ENCODE measurements at regions not wholly inside any gene's neighbourhood (a gene's known extent, or its start where the extent isn't known, plus 50 kb on each side); places are given as distances from the start of the nearest gene placed in this dataset.

DNA sequence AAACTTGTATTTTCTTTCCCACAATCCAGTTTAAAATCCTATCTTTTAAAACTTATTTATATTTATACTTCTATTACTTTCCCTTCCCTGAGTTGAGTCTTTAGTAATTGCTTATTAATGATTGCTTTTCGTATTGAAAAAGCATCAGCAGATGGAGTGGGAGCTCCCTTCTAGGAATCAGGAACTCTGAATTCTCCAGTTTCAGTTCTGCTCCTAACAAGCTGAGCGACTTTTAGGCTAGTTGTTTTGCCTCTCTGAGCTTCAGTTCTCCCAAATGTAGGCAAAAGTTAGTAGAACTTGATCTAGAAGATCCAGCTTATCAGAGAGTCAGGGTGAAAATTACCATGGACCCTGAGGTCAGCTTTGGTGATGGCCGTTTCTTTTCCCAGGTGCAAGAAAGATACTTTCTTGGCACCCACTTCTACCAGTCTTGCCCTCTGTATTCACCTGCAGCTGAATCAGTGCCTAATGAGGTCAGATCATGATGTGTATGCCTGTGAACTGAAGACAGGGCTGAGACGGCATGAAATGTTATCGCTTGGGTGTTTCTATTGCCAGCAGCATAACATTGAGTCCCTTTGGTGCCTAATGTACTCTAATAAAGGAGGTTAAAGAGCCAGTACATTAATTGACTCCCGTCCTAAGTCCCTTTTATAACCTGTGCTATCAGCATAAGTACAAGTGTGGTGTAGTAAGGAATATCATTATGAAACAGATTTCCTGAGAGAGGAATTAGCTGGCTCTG is 194.5 kb upstream of the TBC1D5 start:
- no peak overlapping the region for H3K4me3 Mint-ChIP-seq
- no peak overlapping the region for H3K4me3 ChIP-seq
- no peak overlapping the region for H3K27ac Mint-ChIP-seq
- DNase-seq (ENCODE audit: low spot score), result no peak
- H3K79me2 ChIP-seq (replicated peaks; ENCODE audit: insufficient read depth), result no peaks in the 10 kb centered on the region
- H3K27me3 ChIP-seq (ENCODE audit: insufficient read depth), result no peaks in the 10 kb centered on the region
- no peak overlapping the region for H3K27ac ChIP-seq (ENCODE audit: low read depth)
- no peaks in the 10 kb centered on the region; the same call in 1 of the 2 replicates for H4K20me1 ChIP-seq (replicated peaks; ENCODE audit: insufficient read depth)
- no peaks in the 10 kb centered on the region for H3K9me3 Mint-ChIP-seq
- ATAC-seq, result no peak
- no peaks in the 10 kb centered on the region for H3K36me3 ChIP-seq (ENCODE audit: insufficient read depth)
- H3K4me2 ChIP-seq, result no peak overlapping the region
- no peaks in the 10 kb centered on the region for H3K4me1 ChIP-seq (ENCODE audit: insufficient read depth)
- H3K27me3 Mint-ChIP-seq (ENCODE audit: insufficient read depth, low read depth, poor library complexity), result no peaks in the 10 kb centered on the region
- no peaks in the 10 kb centered on the region for H3K9me2 ChIP-seq (ENCODE audit: insufficient read depth)
- no peaks in the 10 kb centered on the region for H3F3A ChIP-seq (replicated peaks; ENCODE audit: low read depth)
- H3K4me1 Mint-ChIP-seq, result no peaks in the 10 kb centered on the region
- TF ChIP-seq, protein P1, sequence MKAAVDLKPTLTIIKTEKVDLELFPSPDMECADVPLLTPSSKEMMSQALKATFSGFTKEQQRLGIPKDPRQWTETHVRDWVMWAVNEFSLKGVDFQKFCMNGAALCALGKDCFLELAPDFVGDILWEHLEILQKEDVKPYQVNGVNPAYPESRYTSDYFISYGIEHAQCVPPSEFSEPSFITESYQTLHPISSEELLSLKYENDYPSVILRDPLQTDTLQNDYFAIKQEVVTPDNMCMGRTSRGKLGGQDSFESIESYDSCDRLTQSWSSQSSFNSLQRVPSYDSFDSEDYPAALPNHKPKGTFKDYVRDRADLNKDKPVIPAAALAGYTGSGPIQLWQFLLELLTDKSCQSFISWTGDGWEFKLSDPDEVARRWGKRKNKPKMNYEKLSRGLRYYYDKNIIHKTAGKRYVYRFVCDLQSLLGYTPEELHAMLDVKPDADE (IDR thresholded peaks at IDR 0.05), result no peak
- no peak for TF ChIP-seq POLR2AphosphoS5 (IDR thresholded peaks at IDR 0.05; ENCODE audit: low read depth)
- TF ChIP-seq CREB1 (CRISPR knock-in tag; IDR thresholded peaks at IDR 0.05; ENCODE audit: low read depth), result no peak
- TF ChIP-seq, protein P2, sequence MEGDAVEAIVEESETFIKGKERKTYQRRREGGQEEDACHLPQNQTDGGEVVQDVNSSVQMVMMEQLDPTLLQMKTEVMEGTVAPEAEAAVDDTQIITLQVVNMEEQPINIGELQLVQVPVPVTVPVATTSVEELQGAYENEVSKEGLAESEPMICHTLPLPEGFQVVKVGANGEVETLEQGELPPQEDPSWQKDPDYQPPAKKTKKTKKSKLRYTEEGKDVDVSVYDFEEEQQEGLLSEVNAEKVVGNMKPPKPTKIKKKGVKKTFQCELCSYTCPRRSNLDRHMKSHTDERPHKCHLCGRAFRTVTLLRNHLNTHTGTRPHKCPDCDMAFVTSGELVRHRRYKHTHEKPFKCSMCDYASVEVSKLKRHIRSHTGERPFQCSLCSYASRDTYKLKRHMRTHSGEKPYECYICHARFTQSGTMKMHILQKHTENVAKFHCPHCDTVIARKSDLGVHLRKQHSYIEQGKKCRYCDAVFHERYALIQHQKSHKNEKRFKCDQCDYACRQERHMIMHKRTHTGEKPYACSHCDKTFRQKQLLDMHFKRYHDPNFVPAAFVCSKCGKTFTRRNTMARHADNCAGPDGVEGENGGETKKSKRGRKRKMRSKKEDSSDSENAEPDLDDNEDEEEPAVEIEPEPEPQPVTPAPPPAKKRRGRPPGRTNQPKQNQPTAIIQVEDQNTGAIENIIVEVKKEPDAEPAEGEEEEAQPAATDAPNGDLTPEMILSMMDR (conservative IDR thresholded peaks at IDR 0.05; ENCODE audit: low read depth in 2 of 2), result no peak
- TF ChIP-seq ZNF114 (CRISPR knock-in tag; IDR thresholded peaks at IDR 0.05), result no peak
- TF ChIP-seq, protein P3, sequence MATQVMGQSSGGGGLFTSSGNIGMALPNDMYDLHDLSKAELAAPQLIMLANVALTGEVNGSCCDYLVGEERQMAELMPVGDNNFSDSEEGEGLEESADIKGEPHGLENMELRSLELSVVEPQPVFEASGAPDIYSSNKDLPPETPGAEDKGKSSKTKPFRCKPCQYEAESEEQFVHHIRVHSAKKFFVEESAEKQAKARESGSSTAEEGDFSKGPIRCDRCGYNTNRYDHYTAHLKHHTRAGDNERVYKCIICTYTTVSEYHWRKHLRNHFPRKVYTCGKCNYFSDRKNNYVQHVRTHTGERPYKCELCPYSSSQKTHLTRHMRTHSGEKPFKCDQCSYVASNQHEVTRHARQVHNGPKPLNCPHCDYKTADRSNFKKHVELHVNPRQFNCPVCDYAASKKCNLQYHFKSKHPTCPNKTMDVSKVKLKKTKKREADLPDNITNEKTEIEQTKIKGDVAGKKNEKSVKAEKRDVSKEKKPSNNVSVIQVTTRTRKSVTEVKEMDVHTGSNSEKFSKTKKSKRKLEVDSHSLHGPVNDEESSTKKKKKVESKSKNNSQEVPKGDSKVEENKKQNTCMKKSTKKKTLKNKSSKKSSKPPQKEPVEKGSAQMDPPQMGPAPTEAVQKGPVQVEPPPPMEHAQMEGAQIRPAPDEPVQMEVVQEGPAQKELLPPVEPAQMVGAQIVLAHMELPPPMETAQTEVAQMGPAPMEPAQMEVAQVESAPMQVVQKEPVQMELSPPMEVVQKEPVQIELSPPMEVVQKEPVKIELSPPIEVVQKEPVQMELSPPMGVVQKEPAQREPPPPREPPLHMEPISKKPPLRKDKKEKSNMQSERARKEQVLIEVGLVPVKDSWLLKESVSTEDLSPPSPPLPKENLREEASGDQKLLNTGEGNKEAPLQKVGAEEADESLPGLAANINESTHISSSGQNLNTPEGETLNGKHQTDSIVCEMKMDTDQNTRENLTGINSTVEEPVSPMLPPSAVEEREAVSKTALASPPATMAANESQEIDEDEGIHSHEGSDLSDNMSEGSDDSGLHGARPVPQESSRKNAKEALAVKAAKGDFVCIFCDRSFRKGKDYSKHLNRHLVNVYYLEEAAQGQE (IDR thresholded peaks at IDR 0.05; ENCODE audit: unreplicated experiment), result no peak
- TF ChIP-seq ZNF331 (CRISPR knock-in tag; IDR thresholded peaks at IDR 0.05; ENCODE audit: low read depth), result no peak
- TF ChIP-seq, protein P4, sequence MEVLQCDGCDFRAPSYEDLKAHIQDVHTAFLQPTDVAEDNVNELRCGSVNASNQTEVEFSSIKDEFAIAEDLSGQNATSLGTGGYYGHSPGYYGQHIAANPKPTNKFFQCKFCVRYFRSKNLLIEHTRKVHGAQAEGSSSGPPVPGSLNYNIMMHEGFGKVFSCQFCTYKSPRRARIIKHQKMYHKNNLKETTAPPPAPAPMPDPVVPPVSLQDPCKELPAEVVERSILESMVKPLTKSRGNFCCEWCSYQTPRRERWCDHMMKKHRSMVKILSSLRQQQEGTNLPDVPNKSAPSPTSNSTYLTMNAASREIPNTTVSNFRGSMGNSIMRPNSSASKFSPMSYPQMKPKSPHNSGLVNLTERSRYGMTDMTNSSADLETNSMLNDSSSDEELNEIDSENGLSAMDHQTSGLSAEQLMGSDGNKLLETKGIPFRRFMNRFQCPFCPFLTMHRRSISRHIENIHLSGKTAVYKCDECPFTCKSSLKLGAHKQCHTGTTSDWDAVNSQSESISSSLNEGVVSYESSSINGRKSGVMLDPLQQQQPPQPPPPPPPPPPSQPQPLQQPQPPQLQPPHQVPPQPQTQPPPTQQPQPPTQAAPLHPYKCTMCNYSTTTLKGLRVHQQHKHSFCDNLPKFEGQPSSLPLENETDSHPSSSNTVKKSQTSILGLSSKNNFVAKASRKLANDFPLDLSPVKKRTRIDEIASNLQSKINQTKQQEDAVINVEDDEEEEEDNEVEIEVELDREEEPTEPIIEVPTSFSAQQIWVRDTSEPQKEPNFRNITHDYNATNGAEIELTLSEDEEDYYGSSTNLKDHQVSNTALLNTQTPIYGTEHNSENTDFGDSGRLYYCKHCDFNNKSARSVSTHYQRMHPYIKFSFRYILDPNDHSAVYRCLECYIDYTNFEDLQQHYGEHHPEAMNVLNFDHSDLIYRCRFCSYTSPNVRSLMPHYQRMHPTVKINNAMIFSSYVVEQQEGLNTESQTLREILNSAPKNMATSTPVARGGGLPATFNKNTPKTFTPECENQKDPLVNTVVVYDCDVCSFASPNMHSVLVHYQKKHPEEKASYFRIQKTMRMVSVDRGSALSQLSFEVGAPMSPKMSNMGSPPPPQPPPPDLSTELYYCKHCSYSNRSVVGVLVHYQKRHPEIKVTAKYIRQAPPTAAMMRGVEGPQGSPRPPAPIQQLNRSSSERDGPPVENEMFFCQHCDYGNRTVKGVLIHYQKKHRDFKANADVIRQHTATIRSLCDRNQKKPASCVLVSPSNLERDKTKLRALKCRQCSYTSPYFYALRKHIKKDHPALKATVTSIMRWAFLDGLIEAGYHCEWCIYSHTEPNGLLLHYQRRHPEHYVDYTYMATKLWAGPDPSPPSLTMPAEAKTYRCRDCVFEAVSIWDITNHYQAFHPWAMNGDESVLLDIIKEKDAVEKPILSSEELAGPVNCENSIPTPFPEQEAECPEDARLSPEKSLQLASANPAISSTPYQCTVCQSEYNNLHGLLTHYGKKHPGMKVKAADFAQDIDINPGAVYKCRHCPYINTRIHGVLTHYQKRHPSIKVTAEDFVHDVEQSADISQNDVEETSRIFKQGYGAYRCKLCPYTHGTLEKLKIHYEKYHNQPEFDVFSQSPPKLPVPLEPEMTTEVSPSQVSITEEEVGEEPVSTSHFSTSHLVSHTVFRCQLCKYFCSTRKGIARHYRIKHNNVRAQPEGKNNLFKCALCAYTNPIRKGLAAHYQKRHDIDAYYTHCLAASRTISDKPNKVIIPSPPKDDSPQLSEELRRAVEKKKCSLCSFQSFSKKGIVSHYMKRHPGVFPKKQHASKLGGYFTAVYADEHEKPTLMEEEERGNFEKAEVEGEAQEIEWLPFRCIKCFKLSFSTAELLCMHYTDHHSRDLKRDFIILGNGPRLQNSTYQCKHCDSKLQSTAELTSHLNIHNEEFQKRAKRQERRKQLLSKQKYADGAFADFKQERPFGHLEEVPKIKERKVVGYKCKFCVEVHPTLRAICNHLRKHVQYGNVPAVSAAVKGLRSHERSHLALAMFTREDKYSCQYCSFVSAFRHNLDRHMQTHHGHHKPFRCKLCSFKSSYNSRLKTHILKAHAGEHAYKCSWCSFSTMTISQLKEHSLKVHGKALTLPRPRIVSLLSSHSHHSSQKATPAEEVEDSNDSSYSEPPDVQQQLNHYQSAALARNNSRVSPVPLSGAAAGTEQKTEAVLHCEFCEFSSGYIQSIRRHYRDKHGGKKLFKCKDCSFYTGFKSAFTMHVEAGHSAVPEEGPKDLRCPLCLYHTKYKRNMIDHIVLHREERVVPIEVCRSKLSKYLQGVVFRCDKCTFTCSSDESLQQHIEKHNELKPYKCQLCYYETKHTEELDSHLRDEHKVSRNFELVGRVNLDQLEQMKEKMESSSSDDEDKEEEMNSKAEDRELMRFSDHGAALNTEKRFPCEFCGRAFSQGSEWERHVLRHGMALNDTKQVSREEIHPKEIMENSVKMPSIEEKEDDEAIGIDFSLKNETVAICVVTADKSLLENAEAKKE (CRISPR knock-in tag; IDR thresholded peaks at IDR 0.05), result no peak
- no peak for TF ChIP-seq STAT1 (IDR thresholded peaks at IDR 0.05; ENCODE audit: unreplicated experiment)
- no peak for TF ChIP-seq EZH2 (IDR thresholded peaks at IDR 0.05; ENCODE audit: low read depth, unreplicated experiment)
- TF ChIP-seq JUNB (IDR thresholded peaks at IDR 0.05; ENCODE audit: unreplicated experiment), result no peak
- no peak for TF ChIP-seq NANOG (IDR thresholded peaks at IDR 0.05; ENCODE audit: borderline replicate concordance)
- TF ChIP-seq EZH2phosphoT487 (IDR thresholded peaks at IDR 0.05; ENCODE audit: unreplicated experiment), result no peak
- no peak overlapping the region for H2AFZ ChIP-seq
- no peaks in the 10 kb centered on the region for H3K36me3 Mint-ChIP-seq (ENCODE audit: low read depth)
